GM23338 (cell line): ENCODE measurements at regions not wholly inside any gene's neighbourhood (a gene's known extent, or its start where the extent isn't known, plus 50 kb on each side); places are given as distances from the start of the nearest gene placed in this dataset.
A peak's percentile ranks its signal among the peaks of the same experiment; 100 is the strongest.

Experiments used
- ATAC-seq: fragments of 200-7000 bp; cut with Tn5 transposase; 3 replicates; pipeline ENCODE4 v1.9.1; 2020
- DNase-seq: peaks from one replicate; pipeline ENCODE4 v3.0.0-alpha.2; 2015; ENCODE audit warnings: low spot score
- H2AFZ ChIP-seq: fragments of 200-600 bp; sonication (generic); 2 replicates; pipeline ENCODE4 v1.8.0; 2016; ENCODE audit warnings: antibody characterized with exemption, mild to moderate bottlenecking, moderate library complexity
- H3F3A ChIP-seq: fragments of 200-600 bp; sonication (generic); replicated peaks from 2 replicates; pipeline ENCODE4 v1.8.0; 2017; ENCODE audit warnings: antibody characterized with exemption, mixed run types, low read depth
- H3K27ac ChIP-seq: fragments of 200-600 bp; sonication (generic); 2 replicates; pipeline ENCODE4 v1.6.1; 2016; ENCODE audit warnings: low read depth
- H3K27me3 ChIP-seq: fragments of 200-600 bp; sonication (generic); 2 replicates; pipeline ENCODE4 v1.8.0; 2016; ENCODE audit warnings: mild to moderate bottlenecking, mixed run types, moderate library complexity; ENCODE audit not compliant: insufficient read depth
- H3K36me3 ChIP-seq: fragments of 200-600 bp; sonication (generic); 2 replicates; pipeline ENCODE4 v1.8.0; 2016; ENCODE audit warnings: mild to moderate bottlenecking; ENCODE audit not compliant: insufficient read depth
- H3K4me1 ChIP-seq: fragments of 200-600 bp; sonication (generic); 2 replicates; pipeline ENCODE4 v1.8.0; 2016; ENCODE audit warnings: mild to moderate bottlenecking, moderate library complexity; ENCODE audit not compliant: insufficient read depth
- H3K4me2 ChIP-seq: fragments of 200-600 bp; sonication (generic); 2 replicates; pipeline ENCODE4 v1.7.1; 2017; ENCODE audit warnings: mixed run types
- H3K4me3 ChIP-seq: fragments of 200-600 bp; sonication (generic); 2 replicates; pipeline ENCODE4 v1.6.1; 2016; ENCODE audit warnings: mixed run types
- H3K79me2 ChIP-seq: fragments of 200-600 bp; sonication (generic); replicated peaks from 2 replicates; pipeline ENCODE4 v1.8.0; 2017; ENCODE audit warnings: mild to moderate bottlenecking; ENCODE audit not compliant: insufficient read depth
- H3K9me2 ChIP-seq: fragments of 200-600 bp; sonication (generic); 2 replicates; pipeline ENCODE4 v1.8.0; 2017; ENCODE audit not compliant: insufficient read depth
- H4K20me1 ChIP-seq: fragments of 200-600 bp; sonication (generic); replicated peaks from 2 replicates; pipeline ENCODE4 v1.8.0; 2017; ENCODE audit warnings: mild to moderate bottlenecking; ENCODE audit not compliant: insufficient read depth
- H3K27ac Mint-ChIP-seq: 2 replicates; pipeline ENCODE4 v1.8.0; 2020; ENCODE audit warnings: inconsistent platforms, mild to moderate bottlenecking, moderate library complexity, mixed read lengths
- H3K27me3 Mint-ChIP-seq: 3 replicates; pipeline ENCODE4 v1.8.0; 2022; ENCODE audit warnings: low read depth, mild to moderate bottlenecking, moderate library complexity, mixed read lengths, inconsistent platforms; ENCODE audit not compliant: insufficient read depth, poor library complexity
- H3K36me3 Mint-ChIP-seq: 3 replicates; pipeline ENCODE4 v1.8.0; 2021; ENCODE audit warnings: low read depth, mild to moderate bottlenecking, inconsistent platforms, moderate library complexity, mixed read lengths
- H3K4me1 Mint-ChIP-seq: 3 replicates; pipeline ENCODE4 v1.8.0; 2020; ENCODE audit warnings: mild to moderate bottlenecking, inconsistent platforms, mixed read lengths
- H3K4me3 Mint-ChIP-seq: 3 replicates; pipeline ENCODE4 v1.8.0; 2021; ENCODE audit warnings: moderate library complexity, mild to moderate bottlenecking, inconsistent platforms, mixed read lengths
- H3K9me3 Mint-ChIP-seq: 3 replicates; pipeline ENCODE4 v1.8.0; 2020; ENCODE audit warnings: moderate library complexity, mild to moderate bottlenecking, inconsistent platforms, mixed read lengths
- CTCF ChIP-seq, 2 experiments: fragments of 200-600 bp in 1 of 2; sonication (generic) in 1 of 2; conservative IDR thresholded peaks; 2 replicates each; pipeline versions ENCODE4 v1.5.1 to v1.6.1; 2016 to 2017; ENCODE audit warnings: antibody characterized with exemption in 2 of 2, low read depth in 2 of 2, mild to moderate bottlenecking in 2 of 2, moderate library complexity in 1 of 2
- EZH2phosphoT487 ChIP-seq: fragments of 200-600 bp; sonication (generic); IDR thresholded peaks from one replicate; pipeline ENCODE4 v1.8.1; 2018; ENCODE audit warnings: antibody characterized with exemption; ENCODE audit not compliant: unreplicated experiment
- ZNF462 ChIP-seq: fragments of 250-450 bp; sonication (Bioruptor Pico); IDR thresholded peaks from 2 replicates; pipeline ENCODE4 v1.5.0; 2020; ENCODE audit warnings: mild to moderate bottlenecking, moderate library complexity

GRCh38 chr16:17770104-17770503, 299.3 kb upstream of the XYLT1 start:
- H3K79me2 ChIP-seq: no peaks in the 10 kb centered on the region
- H2AFZ ChIP-seq: no peak overlapping the region
- peaks cover 6% of the 10 kb centered on the region; the same call in 1 of the 3 replicates for H3K36me3 Mint-ChIP-seq
- no peaks in the 10 kb centered on the region for H3K36me3 ChIP-seq
- H3K4me1 ChIP-seq: no peaks in the 10 kb centered on the region; the same call in 1 of the 2 replicates
- H3K9me2 ChIP-seq: peaks cover 6% of the 10 kb centered on the region; the same call in 1 of the 2 replicates
- peak; percentile 38 for DNase-seq
- H3K4me3 Mint-ChIP-seq: no peak overlapping the region
- H3K4me2 ChIP-seq: no peak overlapping the region
- ATAC-seq: peak; percentile 43
- no peaks in the 10 kb centered on the region for H3K27me3 ChIP-seq
- H3K27me3 Mint-ChIP-seq: peaks cover 6% of the 10 kb centered on the region
- no peak overlapping the region for H3K27ac ChIP-seq
- TF ChIP-seq CTCF (conservative IDR thresholded peaks at IDR 0.05; ENCODE audit: low read depth in 2 of 2): peak in 1 of 2 experiments; percentile 52; a peak in 3 of 4 replicates
- no peak for TF ChIP-seq ZNF462
- H3K9me3 Mint-ChIP-seq: peaks cover 9% of the 10 kb centered on the region
- H3F3A ChIP-seq: no peaks in the 10 kb centered on the region
- H4K20me1 ChIP-seq: no peaks in the 10 kb centered on the region
- H3K4me1 Mint-ChIP-seq: peaks cover 12% of the 10 kb centered on the region
- 0 out of 2 replicates have a peak overlapping the region, but pooled peaks have one; percentile 8 for H3K27ac Mint-ChIP-seq
- H3K4me3 ChIP-seq: no peak overlapping the region

GRCh38 chr16:17769065-17769464, 298.3 kb upstream of the XYLT1 start:
- Histone ChIP-seq H2AFZ (no peak overlapping the region), H3K79me2 (no peaks in the 10 kb centered on the region), H4K20me1 (no peaks in the 10 kb centered on the region), H3K9me2 (peaks cover 6% of the 10 kb centered on the region; the same call in 1 of the 2 replicates), H3K27ac (no peak overlapping the region), H3K4me2 (no peak overlapping the region), H3K4me1 (no peaks in the 10 kb centered on the region; the same call in 1 of the 2 replicates), H3K27me3 (no peaks in the 10 kb centered on the region), H3F3A (no peaks in the 10 kb centered on the region), H3K36me3 (no peaks in the 10 kb centered on the region), H3K4me3 (no peak overlapping the region)
- Mint-ChIP-seq H3K27ac (no peak overlapping the region), H3K9me3 (peaks cover 9% of the 10 kb centered on the region), H3K27me3 (peaks cover 6% of the 10 kb centered on the region), H3K36me3 (peaks cover 6% of the 10 kb centered on the region; the same call in 1 of the 3 replicates), H3K4me1 (peaks cover 11% of the 10 kb centered on the region), H3K4me3 (no peak overlapping the region)
- no peak for ATAC-seq
- no peak for DNase-seq
- TF ChIP-seq EZH2phosphoT487: no peak
- no peak for TF ChIP-seq CTCF (conservative IDR thresholded peaks at IDR 0.05; ENCODE audit: low read depth in 2 of 2)
